ENCODE measurements at regions not wholly inside any gene's neighbourhood (a gene's known extent, or its start where the extent isn't known, plus 50 kb on each side); places are given as distances from the start of the nearest gene placed in this dataset.

- TF ChIP-seq CTCF (IDR thresholded peaks at IDR 0.05): no peak
- TF ChIP-seq POLR2A (IDR thresholded peaks at IDR 0.05): no peak
- no peak for TF ChIP-seq POLR2AphosphoS5 (IDR thresholded peaks at IDR 0.05)
Observed at GRCh38 chr2:64350996-64351395, 103.0 kb upstream of the LGALSL start.
